Hematopoietic multipotent progenitor cell treated with erythropoietin and hydrocortisone succinate and interleukin-3 and kit ligand, for 4 days (in vitro differentiated cells): ENCODE measurements at regions not wholly inside any gene's neighbourhood (a gene's known extent, or its start where the extent isn't known, plus 50 kb on each side); places are given as distances from the start of the nearest gene placed in this dataset.

ENCODE experiments used
- DNase-seq: peaks from one replicate; pipeline ENCODE4 v3.0.0-alpha.2; 2015

DNA sequence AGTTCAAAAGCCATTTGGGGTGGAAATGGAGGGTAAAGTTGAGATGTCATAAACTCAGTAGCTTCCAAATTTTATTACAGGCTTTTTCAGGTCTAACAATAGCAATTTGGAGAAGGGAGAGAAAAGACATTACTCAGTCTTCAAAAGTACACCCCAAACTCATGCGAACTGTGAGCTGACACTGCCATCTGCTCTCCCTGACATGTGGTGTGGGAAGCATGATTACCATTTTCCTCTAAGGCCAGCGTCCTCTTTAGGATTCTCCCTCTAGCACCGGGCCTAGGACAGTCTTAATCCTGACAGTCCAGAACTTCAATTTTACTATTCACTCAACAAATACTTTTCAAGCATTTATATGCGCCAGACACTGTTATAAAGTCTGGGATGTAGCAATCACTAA lies 536.0 kb upstream of the JARID2 start:
- no peak for DNase-seq

DNA sequence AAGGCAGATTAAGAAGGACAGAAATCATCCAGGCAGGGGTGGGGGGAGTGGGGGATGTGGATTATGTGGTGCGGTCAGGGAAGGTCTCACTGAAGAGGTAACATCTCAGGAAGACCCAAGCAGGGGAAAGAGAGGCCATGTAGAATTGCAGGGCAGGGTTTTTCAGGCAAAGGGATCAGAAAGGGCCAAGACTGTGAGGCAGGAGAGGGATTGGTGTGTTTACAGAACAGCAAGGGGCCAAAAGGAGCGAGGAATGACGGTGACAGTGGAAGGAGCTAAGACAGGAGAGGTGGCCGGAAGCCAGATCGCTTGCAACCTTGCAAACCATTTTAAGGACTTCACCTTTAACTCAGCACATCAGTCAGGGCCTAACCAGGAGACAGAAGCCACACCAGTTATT lies 535.4 kb upstream of the JARID2 start:
- DNase-seq, result no peak

DNA sequence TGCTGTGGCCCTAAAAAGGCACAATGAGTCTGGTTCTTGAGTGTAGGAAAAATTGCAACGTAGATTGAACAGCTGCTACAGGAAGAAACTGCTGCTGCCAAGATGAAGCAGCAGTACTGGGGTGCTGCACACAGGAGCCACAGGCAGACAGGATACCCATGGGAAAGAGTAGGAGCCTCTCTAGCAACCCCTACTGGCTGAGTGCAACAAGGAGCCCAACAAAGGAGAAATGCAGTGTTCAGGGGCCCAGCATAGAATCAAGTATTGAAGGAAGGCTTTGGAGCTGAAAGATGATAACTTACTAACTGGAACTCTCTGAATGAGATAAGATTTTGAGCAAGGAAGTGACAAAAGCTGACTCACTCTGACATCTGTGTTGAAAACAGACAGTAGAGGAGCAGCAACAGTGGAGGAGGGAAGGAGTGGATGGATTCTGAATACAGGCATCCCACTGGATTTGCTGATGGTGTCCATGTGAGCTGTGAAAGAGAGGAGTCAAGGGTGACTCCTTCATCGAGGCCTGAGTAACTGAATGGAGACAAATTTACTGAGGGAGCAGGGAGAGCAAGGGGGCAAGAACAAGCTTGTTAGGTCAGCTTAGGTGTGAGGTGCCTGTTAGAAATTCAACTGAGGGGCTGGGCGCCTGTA lies 534.7 kb upstream of the JARID2 start:
- DNase-seq, result peak; percentile 94

DNA sequence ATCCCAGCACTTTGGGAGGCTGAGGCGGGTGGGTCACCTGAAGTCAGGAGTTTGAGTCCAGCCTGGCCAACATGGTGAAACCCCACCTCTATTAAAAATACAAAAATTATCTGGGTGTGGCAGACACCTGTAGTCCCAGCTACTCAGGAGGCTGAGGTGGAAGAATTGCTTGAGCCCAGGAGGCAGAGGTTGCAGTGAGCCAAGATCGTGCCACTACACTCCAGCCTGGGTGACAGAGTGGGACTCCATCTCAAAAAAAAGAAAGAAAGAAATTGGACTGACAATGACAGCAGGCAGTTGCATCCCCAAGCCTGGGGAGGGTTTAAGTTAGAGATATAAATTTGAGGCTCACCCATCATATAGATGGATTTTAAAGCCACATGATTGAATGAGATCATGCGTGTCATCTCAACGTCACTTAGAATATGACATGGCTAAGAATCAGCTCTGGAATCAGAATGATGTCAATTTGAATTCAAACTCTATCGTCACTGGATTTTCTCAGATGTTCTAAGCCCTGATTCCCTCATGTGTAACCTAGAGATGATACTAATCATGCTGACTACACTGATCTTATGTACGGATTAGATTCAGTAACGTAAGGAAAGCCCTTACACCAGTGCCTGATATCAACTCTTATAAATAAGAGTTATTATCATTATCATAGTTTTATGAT lies 534.0 kb upstream of the JARID2 start:
- DNase-seq, result no peak

DNA sequence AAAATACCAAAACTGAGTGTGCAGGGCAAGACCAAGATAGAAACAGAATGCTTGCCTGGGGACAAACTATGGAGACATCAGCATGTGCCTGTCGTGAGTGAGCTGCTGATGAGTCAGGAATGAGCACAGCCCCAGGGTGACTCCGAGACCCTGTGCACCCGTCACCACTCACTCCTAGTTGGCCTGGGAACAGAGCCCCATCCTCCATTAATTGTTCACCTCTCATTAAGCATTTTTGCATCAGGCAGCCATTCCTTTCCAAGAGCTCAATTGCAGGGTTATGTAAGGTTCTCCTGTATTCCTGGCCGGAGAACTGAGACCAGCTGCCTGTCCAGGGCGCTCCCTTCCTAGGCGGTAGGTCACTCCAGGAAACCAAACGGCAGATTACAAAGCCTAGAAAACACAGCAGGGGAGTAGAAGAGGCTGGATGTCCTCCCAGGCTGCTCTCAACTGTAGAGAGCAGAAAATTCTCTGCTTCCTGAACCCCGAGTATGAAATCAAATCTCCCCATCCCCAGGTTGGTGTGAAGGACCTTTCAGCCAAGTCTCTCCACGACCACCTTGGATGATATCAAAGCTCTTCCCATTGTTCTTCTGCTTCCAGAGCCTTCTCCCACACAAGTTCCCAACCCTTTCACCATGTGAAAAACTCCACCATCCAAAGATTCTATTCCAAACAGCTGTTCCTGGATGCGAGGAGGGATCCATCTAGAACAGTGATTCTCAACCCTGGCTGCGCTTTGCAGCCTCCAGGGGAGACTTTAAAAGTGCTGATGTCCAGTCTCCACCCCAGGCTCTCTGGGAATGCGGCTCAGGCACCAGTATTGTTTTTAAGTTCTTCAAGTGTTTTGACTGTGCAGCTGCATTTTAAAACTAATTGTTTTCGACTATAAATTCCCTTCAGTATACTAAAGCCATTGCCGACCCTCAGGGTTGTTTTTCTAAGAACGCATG lies 532.6 kb upstream of the JARID2 start:
- DNase-seq, result no peak

DNA sequence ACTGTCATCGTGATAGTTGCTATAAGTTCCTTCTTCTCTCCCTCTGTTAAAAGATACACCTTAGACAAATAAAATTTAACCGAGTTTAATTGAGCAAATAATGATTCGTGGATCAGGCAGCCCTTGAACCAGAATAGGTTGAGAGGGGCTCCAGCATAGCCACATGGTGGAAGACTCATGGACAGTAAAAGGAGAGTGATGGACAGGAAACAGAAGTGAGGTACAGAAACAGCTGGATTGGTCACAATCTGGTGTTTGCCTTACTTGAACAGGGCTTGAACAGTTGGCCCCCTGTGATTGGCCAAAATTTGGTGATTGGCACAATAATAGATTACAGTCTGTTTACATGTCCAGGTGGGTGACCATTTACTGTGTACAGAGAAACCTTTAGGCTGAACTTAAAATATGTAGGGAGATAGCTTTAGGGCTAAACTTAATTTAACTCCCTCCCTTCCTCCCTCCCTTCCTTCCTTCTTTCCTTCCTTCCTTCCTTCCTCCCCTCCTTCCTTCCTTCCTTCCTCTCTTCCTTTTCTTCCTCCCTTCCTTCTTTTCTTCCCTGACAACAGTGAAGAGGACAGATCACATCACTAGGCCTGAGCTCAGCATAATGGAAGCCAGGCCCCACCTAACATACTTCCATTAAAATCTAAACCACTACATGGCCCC lies 531.8 kb upstream of the JARID2 start:
- no peak for DNase-seq

DNA sequence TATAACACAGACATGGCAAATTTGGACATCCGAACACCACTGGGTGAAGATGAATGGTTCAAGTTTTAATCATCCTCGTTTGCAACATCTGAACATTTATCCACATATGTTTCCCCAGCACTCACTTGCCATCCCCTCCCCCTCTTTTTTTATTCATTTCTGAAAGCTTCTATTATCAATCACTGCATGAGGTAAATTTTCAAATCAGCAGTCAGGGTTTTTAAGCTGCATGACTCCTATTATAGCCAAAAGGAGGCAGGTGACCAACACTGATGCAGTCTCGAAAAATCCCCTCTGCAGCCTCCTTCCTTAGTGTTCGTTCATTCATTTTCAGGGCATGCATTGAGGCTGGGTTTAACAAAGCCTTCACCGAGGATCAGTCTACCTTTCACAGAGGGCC lies 530.8 kb upstream of the JARID2 start:
- no peak for DNase-seq

DNA sequence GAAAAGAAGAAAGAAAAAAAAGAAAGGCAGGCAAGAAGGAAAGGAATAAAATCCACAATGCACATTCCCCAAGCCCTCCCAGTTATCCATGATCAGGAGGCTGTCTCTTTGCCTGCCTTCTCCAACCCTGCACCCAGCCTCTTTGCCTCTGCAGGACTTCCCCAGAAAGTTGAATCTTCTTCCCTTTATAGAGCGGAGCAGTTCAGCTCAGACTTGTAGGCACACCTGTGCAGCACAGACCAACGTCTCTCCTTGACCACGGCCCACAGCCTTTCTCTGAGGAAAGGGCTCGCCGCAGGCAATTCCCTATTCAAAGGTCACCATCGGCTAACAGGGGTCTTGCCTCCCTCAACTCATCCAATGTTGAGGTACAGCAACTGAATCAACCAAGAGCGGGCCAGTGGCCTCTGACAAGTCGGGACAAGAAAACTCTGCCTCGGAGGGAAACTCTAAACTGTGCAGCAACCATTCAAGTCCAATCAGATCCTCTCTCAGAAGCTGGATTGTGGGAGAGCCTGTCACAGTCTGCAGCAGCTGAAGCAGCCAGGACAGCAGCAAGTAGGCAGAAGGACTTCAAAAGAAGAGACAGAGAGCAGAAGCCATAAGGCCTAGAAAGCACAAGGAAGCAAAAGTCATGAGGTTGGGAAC lies 529.2 kb upstream of the JARID2 start:
- DNase-seq, result no peak

DNA sequence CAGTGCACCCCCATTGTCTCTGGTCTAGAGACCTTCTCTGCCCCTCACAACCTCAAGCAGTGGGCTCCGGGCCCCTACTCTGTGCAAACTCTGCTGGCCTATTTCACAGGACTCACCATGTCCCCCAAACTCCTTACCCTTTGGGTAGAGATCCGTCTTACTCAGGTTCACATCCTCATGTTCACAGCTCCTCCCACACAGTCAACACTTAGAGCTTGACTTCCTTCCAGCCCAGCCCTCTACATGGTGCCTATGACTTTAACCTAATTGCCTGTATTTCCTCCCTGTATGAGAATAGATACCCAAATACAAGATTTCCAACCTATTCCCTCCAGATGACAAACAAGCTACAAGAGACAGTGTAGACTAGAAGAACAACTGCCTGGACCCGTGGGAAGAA lies 528.6 kb upstream of the JARID2 start:
- DNase-seq, result no peak

DNA sequence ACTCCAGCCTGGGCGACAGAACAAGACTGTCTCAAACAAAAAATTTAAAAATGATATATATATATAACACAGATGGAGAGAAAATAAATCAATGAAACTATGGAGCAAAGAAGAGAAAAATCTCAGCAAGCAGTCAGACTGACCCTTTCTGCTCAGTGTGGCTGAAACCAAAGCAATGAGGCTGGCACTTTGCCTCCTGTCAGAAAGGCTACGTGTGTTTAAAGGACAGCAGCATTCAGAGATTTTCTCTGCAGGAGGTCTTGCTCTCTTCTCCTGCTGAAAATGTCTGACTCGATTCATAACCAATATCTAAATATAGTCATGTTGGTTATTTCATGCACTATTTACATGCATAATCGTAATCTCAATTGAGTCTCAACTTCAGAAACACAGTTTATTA lies 527.0 kb upstream of the JARID2 start:
- DNase-seq, result no peak

DNA sequence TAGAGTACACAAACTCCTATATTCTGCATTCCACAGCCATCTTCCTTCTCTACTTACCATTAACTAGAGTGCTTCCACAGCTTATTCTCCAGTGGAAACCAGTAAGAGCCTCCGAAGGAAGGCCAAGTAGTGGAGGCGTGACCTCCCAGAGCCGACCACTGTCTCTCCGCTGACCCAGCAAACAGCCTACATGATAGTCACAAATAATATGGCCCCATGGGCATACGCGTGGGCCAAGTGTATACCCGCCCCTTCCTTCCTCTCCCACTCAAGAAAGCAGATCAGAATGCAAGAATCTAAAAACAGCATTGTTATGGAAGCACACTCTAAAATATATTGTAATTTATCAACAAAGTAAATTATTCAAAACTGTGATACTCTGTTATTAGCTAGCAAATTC lies 526.6 kb upstream of the JARID2 start:
- DNase-seq, result no peak

DNA sequence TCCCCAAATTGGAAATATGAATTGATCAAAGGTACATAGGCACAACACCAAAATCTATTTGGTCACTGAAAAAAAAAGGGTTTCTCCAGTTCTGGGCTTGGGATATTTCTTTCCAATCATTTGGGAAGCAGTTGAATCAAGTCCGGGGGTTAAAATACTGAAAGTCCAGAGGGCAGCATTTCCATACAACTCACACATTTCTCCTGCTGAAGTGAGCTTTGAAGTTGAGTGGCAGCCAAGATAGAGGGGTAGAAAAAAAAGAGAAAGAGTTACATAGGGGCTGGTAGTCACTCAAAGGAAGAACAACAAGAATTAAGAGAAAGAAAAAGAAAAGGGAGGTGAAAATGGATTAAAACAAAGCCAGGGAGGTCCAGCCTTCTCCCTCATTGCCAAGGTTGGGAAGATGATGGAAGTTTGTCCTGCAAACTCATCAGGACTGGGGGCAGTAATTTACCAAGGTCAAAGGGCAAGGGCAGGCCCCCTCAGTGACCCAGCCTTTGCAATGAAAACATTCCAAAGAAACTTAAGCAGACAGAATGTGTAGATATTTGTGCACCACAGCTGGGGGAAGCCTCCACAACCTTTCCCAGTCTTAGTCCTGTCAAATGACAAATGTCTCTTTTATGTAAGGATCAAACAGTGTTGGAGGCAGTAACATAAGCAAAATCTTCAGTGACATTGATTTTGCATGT lies 525.3 kb upstream of the JARID2 start:
- no peak for DNase-seq

DNA sequence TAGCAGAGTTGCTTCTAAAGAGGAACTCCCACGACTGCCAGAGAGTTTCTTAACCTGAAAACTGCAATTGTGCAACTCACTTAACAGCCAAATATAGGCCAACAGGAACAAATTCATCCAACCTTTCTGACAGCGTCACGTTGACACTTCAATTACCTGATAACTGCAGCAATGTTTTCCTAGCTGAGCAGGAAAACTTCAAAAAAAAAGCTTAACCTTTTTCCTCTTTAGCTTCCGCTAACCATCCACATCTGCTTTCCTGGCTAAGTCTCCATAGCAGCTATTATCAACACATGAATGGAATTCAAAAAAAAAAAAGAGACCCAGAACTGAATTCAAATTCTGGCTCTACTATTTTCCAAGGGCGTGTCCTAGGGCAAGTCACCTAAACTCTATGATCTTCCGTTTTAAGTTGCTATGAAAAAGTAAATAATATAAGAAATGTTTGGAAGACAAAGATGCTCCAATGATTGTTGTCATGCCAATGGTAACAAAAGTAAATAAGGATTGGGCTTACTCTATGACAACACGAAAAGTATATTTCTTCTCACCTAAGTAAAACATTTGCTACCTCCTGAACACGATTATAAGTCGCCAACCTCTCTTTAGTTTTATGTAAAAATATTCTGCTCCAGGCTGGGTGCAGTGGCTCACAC lies 524.6 kb upstream of the JARID2 start:
- peak; percentile 83 for DNase-seq

DNA sequence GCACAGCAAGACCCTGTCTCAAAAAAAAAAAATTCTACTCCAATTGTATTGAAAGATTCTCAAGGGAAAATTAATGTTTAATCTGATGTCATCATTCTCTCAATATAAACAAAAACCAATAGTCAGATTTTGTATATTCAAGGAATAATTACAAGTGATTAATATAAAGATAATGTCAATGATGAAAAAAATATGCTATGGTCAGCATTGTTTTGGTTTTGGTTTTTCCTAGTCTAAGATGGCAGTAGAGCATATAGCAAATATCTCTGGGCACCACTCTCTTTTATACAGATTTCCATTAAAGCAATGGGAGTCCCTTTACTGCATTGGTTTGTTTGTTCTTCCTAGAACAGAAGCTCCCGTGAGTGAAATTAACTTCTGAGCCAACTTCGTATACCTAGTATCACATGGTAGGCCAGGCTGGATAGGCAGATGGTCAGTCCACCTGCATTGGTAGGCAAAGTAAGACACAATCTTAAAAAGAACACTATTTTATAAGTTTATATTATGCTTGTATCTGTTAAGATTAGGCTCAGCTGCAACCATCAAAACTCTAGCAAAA lies 523.8 kb upstream of the JARID2 start:
- no peak for DNase-seq

DNA sequence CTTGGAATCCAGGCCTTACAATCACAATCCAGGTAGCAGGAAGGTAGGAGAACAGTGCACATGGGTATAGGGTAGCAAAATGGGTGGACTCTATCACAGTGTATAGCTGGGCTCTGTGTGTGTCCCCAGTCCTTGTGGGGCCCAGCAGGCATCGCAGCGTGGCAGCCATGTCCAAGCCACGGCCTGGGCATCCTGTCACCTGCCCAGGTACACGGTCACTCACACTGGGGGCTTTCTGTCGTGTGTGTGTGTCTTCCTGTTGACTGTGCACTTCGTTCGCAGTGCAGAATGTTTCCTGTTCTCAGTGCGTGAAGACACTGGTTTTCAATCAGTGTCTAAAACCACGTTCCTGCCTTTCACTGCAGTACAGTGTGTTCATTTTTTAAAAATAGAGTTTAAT lies 523.2 kb upstream of the JARID2 start:
- DNase-seq, result no peak

DNA sequence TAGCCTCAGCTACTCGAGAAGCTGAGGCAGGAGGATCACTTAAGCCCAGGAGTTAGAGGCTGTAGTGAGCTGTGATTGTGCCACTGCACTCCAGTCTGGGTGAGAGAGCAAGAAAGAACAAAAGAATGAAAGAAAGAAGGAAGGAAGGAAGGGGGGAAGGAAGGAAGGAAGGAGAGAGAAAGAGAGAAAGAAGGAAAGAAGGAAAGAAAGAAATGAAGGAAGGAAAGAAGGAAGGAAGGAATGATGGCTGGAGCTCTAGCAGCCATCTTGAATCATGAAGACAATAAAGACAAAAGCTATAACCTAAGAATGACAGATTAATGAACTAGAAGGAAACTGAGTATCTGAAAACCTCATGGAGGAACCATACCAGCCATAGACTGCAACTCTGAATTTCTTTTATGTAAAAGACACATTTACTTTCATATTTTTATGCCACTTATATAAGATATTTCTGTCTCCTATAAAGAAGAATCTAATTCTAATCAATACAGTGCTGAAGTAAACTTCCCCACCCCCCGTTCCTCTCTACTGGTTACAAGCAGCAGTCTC lies 522.3 kb upstream of the JARID2 start:
- DNase-seq, result no peak

DNA sequence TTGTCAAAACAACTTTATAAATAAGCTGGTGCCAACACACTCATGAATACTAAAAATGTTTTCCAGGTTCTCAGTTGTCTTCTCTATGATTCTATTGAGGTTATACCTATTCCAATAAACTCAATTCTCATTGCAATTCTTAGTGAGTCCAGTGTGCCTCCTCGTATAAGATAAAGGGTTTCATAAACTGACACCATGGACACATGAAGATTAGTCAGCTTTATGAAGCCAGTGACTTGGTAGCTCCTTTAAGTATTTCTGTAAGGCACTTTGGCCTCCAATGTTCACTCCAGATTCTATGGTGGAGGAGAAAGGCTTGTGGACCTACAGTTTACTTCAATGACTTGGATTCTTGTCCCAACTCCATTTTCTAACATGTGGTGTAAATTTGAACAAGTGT lies 521.3 kb upstream of the JARID2 start:
- no peak for DNase-seq

DNA sequence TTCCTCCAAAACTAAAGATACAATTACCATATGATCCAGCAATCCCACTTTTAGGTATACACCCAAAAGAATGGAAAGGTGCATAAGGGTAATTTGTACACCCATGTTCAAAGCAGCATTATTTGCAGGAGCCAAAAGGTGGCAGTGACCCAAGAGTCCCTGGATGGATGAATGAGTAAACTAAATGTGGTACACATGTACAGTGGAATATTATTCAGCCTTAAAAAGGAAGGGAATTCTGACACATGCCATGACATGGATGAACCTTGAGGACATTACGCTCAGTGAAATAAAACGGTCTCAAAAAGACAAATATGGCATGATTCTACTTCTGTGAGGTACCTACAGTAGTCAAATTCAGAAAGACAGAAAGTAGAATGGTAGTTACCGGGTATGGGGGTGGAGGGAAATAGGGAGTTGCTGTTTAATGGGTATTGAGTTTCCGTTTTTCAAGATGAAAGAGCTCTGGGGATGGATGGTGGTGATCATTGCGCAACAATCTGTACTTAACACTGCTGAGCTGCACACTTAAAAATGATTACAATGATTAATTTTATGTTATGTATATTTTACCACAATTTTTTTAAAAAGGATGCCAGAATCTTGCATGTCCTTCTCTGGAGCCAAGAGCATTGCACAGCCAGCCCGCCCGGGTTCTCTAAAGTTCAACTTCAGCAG lies 518.9 kb upstream of the JARID2 start:
- DNase-seq, result peak; percentile 65

DNA sequence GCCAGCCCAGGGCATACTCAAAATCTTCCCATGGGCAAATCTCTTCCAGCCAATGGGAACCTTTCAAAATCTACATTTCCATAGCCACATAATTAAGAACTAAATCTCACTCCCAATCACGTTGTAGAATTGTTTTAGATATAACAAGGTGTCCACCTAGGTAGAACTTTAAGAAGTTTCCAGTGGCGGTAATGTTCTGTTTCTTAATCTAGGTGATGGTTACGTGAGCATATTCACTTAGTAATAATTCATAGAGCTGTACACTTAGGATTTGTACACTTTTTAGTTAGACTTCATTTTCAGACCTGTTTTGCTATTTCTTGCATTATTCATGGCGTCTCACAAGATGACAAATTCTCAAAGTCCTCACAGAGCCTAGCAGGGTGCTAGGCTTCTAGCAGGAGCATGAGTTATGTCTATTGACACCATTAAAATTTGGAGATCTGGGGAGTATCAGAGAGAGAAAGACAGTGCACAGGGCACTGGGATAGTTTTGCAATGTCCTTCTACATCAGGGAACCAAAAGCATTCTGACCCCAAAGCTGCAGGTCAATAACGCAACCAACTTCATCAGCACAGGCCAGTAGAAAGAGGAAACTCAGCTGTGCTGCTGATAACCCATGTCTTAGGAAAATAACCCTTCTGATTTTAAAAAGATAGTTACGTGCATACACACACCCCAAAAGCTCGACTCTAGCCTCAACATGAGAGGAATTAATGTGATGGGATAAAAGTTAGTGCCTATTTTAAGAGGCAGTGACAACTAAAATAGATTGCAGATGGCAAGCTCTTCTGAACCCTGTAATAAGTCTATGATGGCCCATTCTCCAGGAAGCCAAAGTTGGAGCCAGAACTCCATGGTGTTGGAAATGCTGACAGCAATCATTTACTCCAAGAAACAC lies 518.1 kb upstream of the JARID2 start:
- DNase-seq, result peak; percentile 74
